Esophagus mucosa (tissue), 1 donor: ENCODE measurements at regions not wholly inside any gene's neighbourhood (a gene's known extent, or its start where the extent isn't known, plus 50 kb on each side); places are given as distances from the start of the nearest gene placed in this dataset.
"Not testable (repeated sequence)": the region's sequence is repeated elsewhere in the genome, so short reads cannot be mapped to it uniquely, and the experiment has no call there.

Experiments
- ATAC-seq: fragments of 200-7000 bp; cut with Tn5 transposase; one replicate; pipeline ENCODE4 v1.9.1; 2020
- donor health status: DM: yes; HTN: yes; CAD: no.

GRCh38 chr9:33740075-33740474 lies 55.3 kb upstream of the PRSS3 start:
- no peak for ATAC-seq

GRCh38 chr9:33740958-33741357 lies 54.4 kb upstream of the PRSS3 start:
- ATAC-seq: not testable (repeated sequence)

- ATAC-seq: peak; percentile 81
Measured at GRCh38 chr9:33742051-33742450, 53.3 kb upstream of the PRSS3 start.

GRCh38 chr9:33742519-33742918 lies 52.8 kb upstream of the PRSS3 start:
- peak; percentile 35 for ATAC-seq
